ENCODE measurements at regions not wholly inside any gene's neighbourhood (a gene's known extent, or its start where the extent isn't known, plus 50 kb on each side); places are given as distances from the start of the nearest gene placed in this dataset.
"Not testable (repeated sequence)": the region's sequence is repeated elsewhere in the genome, so short reads cannot be mapped to it uniquely, and the experiment has no call there.

GRCh38 chr5:104347119-104347708, 784.6 kb upstream of the NUDT12 start:
- no peak for DNase-seq

GRCh38 chr5:104345222-104346016, 782.8 kb upstream of the NUDT12 start:
- DNase-seq = no peak

- no peak for DNase-seq
Measured at GRCh38 chr5:104344809-104345208, 782.2 kb upstream of the NUDT12 start.

- DNase-seq = no peak
Measured at GRCh38 chr5:104327801-104328200, 765.2 kb upstream of the NUDT12 start.

GRCh38 chr5:104326966-104327365, 764.4 kb upstream of the NUDT12 start:
- DNase-seq = no peak

GRCh38 chr5:104325356-104325755, 762.8 kb upstream of the NUDT12 start:
- DNase-seq = no peak

GRCh38 chr5:104316676-104317075, 754.1 kb upstream of the NUDT12 start:
- DNase-seq = not testable (repeated sequence)

- DNase-seq = no peak
Measured at GRCh38 chr5:104312481-104312880, 749.9 kb upstream of the NUDT12 start.

- no peak for DNase-seq
Measured at GRCh38 chr5:104305602-104306001, 743.0 kb upstream of the NUDT12 start.

GRCh38 chr5:104299998-104300706, 737.6 kb upstream of the NUDT12 start:
- no peak for DNase-seq

- no peak for DNase-seq
Measured at GRCh38 chr5:104298518-104298917, 735.9 kb upstream of the NUDT12 start.

- no peak for DNase-seq
Measured at GRCh38 chr5:104297076-104297475, 734.5 kb upstream of the NUDT12 start.

GRCh38 chr5:104295991-104296390, 733.4 kb upstream of the NUDT12 start:
- DNase-seq = no peak

GRCh38 chr5:104283136-104283535, 720.5 kb upstream of the NUDT12 start:
- DNase-seq = no peak

GRCh38 chr5:104273725-104274124, 711.1 kb upstream of the NUDT12 start:
- no peak for DNase-seq

- DNase-seq = no peak
Measured at GRCh38 chr5:104267320-104268015, 704.9 kb upstream of the NUDT12 start.

GRCh38 chr5:104266161-104266560, 703.6 kb upstream of the NUDT12 start:
- no peak for DNase-seq

- DNase-seq = no peak
Measured at GRCh38 chr5:104265531-104266140, 703.0 kb upstream of the NUDT12 start.

GRCh38 chr5:104247260-104247659, 684.7 kb upstream of the NUDT12 start:
- DNase-seq = no peak

GRCh38 chr5:104241046-104241445, 678.5 kb upstream of the NUDT12 start:
- DNase-seq = no peak

- DNase-seq = no peak
Measured at GRCh38 chr5:104237586-104237985, 675.0 kb upstream of the NUDT12 start.

- DNase-seq = no peak
Measured at GRCh38 chr5:104223885-104224773, 661.5 kb upstream of the NUDT12 start.

Data from CD4-positive, alpha-beta T cell treated with Interleukin-17A for 1 hour (primary cell).